Stomach (tissue), 8 donors: ENCODE measurements at regions not wholly inside any gene's neighbourhood (a gene's known extent, or its start where the extent isn't known, plus 50 kb on each side); places are given as distances from the start of the nearest gene placed in this dataset.

ENCODE experiments used
- DNase-seq, 2 donors: peaks; one replicate each; pipeline versions ENCODE4 v3.0.0 to v3.0.0-alpha.2; 2013 to 2019
- H3K27ac ChIP-seq, 5 donors: fragments of 200-600 bp in 4 of 5; sonication (generic) in 4 of 5; one replicate each; pipeline ENCODE4 v1.5.1; 2013 to 2019; ENCODE audit warnings: mild to moderate bottlenecking in 1 of 5, moderate library complexity in 1 of 5
- H3K27me3 ChIP-seq, 3 donors: fragments of 200-600 bp; sonication (generic); one replicate each; pipeline ENCODE4 v1.5.1; 2017 to 2019; ENCODE audit warnings: mixed run types in 1 of 3
- H3K36me3 ChIP-seq, 4 donors: fragments of 200-600 bp; sonication (generic); 1 replicate in 3 of 4; 2 replicates in 1 of 4; pipeline ENCODE4 v1.5.1; 2016 to 2019
- H3K4me1 ChIP-seq, 4 donors: fragments of 200-600 bp; sonication (generic); one replicate each; pipeline ENCODE4 v1.5.1; 2016 to 2019
- H3K4me3 ChIP-seq, 4 donors: fragments of 200-600 bp; sonication (generic) in 3 of 4; one replicate each; pipeline ENCODE4 v1.5.1; 2016 to 2019; ENCODE audit warnings: mild to moderate bottlenecking in 1 of 4
- H3K9me3 ChIP-seq, 4 donors: fragments of 200-600 bp; sonication (generic); one replicate each; pipeline ENCODE4 v1.5.1; 2016 to 2019
- EP300 ChIP-seq: sonication (generic); formaldehyde crosslinking; IDR thresholded peaks from one replicate; pipeline ENCODE4 v1.6.1; 2017; ENCODE audit warnings: antibody characterized with exemption
- POLR2A ChIP-seq, 4 donors: fragments of 450-650 bp; IDR thresholded peaks; one replicate each; pipeline ENCODE4 v1.6.1; 2016; ENCODE audit warnings: antibody characterized with exemption in 4 of 4, control low read depth in 2 of 4, mild to moderate bottlenecking in 1 of 4, moderate library complexity in 1 of 4
- POLR2AphosphoS5 ChIP-seq, 3 donors: sonication (generic); formaldehyde crosslinking; IDR thresholded peaks; one replicate each; pipeline ENCODE4 v1.6.1; 2016; ENCODE audit warnings: antibody characterized with exemption in 3 of 3
- WGBS, 5 donors: extraction: QIAGEN DNeasy Blood & Tissue Kit in 3 of 5; methylation state at CpG; one replicate each; pipeline versions ENCODE4 v1.1.5 to v1.1.7; 2013 to 2018; 5-methylcytosine and 5-hydroxymethylcytosine counted together
- intact Hi-C: fragments of 100-400 bp; cut with DNase I; formaldehyde crosslinking; loops from one replicate; pipeline ENCODE4 v1.15.1; 2023; ENCODE audit warnings: low total_unique reads
- TF ChIP-seq, protein P1 (sequence below), 7 experiments: fragments of 450-650 bp in 4 of 7; fragments of 200-600 bp in 3 of 7; sonication (generic) in 3 of 7; IDR thresholded peaks; one replicate each; pipeline ENCODE4 v1.5.1; 2016 to 2019; ENCODE audit warnings: antibody characterized with exemption in 7 of 7, control low read depth in 2 of 7, mild to moderate bottlenecking in 1 of 7
- donor health status: healthy with polysubstance abuse.
- donor health status: Bipolar disorder and iron deficiency.
- donor health status: healthy.

DNA sequence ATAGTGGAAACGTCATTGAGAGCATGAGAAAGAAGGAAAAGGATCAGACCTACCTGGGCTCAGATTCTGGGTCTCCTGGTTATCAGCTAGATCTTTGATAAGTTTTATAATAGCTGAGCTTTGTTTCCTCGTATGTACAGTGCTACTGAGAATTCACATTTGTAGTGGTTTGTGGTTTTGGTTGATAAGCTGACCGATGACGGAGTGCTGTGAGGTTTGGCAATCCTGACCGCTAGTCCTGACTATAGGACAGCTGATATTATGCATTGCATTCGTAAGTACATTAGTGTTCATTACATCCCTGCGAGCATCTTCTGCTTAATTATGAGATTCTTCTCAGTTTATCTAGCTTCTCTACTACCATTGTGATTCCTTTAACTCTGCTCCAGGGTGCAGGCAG, 190.7 kb upstream of the SLC27A6 start:
- no peaks in the 10 kb centered on the region for H3K27me3 ChIP-seq
- intact Hi-C loops = no loop called here
- no peak overlapping the region for H3K4me3 ChIP-seq
- 14 to 42% (median 33%) methylated on average over 7 of the region's 7 CpGs for WGBS, 5 donors
- TF ChIP-seq EP300 (no peak), POLR2A (IDR thresholded peaks at IDR 0.05) (no peak), POLR2AphosphoS5 (IDR thresholded peaks at IDR 0.05) (peak in 1 of 3 donors; percentile 17)
- TF ChIP-seq, protein P1, sequence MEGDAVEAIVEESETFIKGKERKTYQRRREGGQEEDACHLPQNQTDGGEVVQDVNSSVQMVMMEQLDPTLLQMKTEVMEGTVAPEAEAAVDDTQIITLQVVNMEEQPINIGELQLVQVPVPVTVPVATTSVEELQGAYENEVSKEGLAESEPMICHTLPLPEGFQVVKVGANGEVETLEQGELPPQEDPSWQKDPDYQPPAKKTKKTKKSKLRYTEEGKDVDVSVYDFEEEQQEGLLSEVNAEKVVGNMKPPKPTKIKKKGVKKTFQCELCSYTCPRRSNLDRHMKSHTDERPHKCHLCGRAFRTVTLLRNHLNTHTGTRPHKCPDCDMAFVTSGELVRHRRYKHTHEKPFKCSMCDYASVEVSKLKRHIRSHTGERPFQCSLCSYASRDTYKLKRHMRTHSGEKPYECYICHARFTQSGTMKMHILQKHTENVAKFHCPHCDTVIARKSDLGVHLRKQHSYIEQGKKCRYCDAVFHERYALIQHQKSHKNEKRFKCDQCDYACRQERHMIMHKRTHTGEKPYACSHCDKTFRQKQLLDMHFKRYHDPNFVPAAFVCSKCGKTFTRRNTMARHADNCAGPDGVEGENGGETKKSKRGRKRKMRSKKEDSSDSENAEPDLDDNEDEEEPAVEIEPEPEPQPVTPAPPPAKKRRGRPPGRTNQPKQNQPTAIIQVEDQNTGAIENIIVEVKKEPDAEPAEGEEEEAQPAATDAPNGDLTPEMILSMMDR (IDR thresholded peaks at IDR 0.05) = no peak
- no peak overlapping the region for H3K27ac ChIP-seq
- peak; percentile 31 to 57 for DNase-seq
- no peaks in the 10 kb centered on the region for H3K36me3 ChIP-seq
- H3K9me3 ChIP-seq = no peaks in the 10 kb centered on the region
- H3K4me1 ChIP-seq = no peaks in the 10 kb centered on the region

DNA sequence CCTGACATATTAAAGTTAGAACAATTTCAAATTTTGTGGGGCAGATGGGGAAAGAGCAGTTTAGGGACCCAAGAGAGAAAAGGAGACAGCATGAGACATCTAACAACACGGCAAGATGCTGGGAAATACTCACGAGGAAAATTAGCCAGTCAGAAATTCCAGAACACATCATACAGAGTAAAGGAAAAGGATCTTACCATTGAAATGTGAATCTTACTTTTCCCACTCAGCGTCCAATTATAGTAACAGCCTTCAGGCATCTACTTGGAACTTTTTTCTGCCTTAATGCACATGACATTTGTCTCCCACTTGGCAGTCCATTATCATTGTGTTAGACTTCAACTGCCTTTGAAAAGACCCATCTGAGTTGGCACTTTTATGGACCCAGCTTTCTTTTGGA, 189.7 kb upstream of the SLC27A6 start:
- DNase-seq = no peak
- Histone ChIP-seq H3K36me3 (no peaks in the 10 kb centered on the region), H3K9me3 (no peaks in the 10 kb centered on the region), H3K27me3 (no peaks in the 10 kb centered on the region), H3K4me1 (no peaks in the 10 kb centered on the region), H3K27ac (no peak overlapping the region), H3K4me3 (no peak overlapping the region)
- WGBS, 5 donors = 78 to 88% (median 83%) methylated on average over 3 of the region's 3 CpGs
- intact Hi-C loops = no loop called here
- TF ChIP-seq POLR2AphosphoS5 (IDR thresholded peaks at IDR 0.05) = no peak
- no peak for TF ChIP-seq EP300
- TF ChIP-seq, protein P1 (IDR thresholded peaks at IDR 0.05) = no peak
- TF ChIP-seq POLR2A (IDR thresholded peaks at IDR 0.05) = no peak

DNA sequence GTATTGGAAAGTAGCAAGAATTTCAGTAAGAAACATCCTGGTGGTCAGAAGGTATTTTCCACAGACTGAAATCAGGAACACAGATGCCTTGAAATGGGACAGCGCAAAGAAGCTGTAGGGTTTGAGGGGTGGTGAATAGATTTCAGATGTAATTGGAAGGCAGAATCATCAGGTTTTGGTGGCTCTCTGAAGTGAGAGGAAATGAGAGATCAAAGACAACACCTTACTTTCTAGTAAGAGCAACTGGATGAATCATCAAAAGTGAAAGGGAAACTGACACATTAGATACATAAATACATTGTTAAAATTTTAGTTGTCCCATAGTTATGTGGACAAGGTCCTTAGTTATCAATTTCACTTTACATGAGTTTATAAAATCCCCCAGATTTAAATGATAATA, 188.2 kb upstream of the SLC27A6 start:
- TF ChIP-seq POLR2A (IDR thresholded peaks at IDR 0.05) (no peak), POLR2AphosphoS5 (IDR thresholded peaks at IDR 0.05) (no peak), EP300 (no peak)
- TF ChIP-seq, protein P1 (IDR thresholded peaks at IDR 0.05) = no peak
- H3K9me3 ChIP-seq = no peaks in the 10 kb centered on the region
- no peaks in the 10 kb centered on the region for H3K27me3 ChIP-seq
- WGBS, 5 donors = 90 to 98% (median 97%) methylated on average over 1 of the region's 1 CpG
- no peak for DNase-seq
- no peak overlapping the region for H3K27ac ChIP-seq
- peaks cover 0 to 2% (median 1%) of the 10 kb centered on the region in 4 donors for H3K4me1 ChIP-seq
- intact Hi-C loops = no loop called here
- H3K4me3 ChIP-seq = no peak overlapping the region
- H3K36me3 ChIP-seq = no peaks in the 10 kb centered on the region

DNA sequence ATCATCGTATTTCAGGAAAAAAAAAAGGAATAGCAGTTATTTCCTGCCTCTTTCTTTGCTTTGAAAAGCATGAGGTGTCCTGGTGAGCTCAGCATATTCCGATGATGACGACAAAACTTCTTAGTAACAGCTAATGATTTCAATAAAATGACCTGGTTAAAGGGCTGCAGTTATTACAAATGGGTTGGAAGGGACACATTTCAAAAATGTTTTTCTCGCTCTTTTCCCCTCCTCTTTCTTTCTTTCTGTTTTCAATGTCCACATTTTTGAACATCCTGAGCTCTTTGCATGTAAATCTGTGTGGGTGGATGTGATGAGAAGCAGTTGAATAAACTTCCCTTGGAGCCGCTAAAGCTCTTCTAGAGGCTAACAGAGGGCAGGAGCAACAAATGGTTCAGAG, 186.8 kb upstream of the SLC27A6 start:
- TF ChIP-seq POLR2AphosphoS5 (IDR thresholded peaks at IDR 0.05) (no peak), EP300 (no peak)
- WGBS, 5 donors = 77 to 83% (median 79%) methylated on average over 5 of the region's 5 CpGs
- intact Hi-C loops = no loop called here

DNA sequence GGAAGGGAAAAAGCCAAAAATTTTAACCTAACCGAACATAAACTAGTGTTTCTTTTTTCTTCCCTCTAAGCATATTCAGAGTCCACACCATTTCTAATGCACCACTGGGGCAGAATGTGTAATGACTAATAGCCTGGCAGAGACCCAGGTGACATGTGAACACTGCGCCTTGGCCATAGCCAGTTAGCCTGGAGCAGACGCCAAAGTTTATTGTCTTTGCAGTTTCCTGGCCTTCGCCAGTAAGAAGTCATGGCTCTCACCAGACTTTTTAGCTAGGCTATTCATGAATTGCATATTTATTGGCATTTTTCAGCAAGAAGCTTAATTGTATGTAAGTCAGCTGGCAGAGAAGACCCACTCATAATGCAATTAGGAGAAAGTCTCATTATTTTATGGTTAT, 182.8 kb upstream of the SLC27A6 start:
- Histone ChIP-seq H3K4me3 (no peak overlapping the region), H3K4me1 (peaks cover 0 to 12% (median 7%) of the 10 kb centered on the region in 4 donors), H3K27ac (no peak overlapping the region), H3K27me3 (no peaks in the 10 kb centered on the region), H3K36me3 (no peaks in the 10 kb centered on the region), H3K9me3 (no peaks in the 10 kb centered on the region)
- WGBS, 5 donors = 10 to 23% (median 19%) methylated on average over 4 of the region's 4 CpGs
- intact Hi-C loops = no loop called here
- TF ChIP-seq, protein P1 (IDR thresholded peaks at IDR 0.05) = no peak
- TF ChIP-seq POLR2AphosphoS5 (IDR thresholded peaks at IDR 0.05) = peak in 1 of 3 donors; percentile 16
- peak; percentile 64 to 74 for DNase-seq

More for the DNA sequence above, 186.8 kb upstream of the SLC27A6 start:
- H3K4me1 ChIP-seq = peaks cover 0 to 12% (median 7%) of the 10 kb centered on the region in 4 donors
- H3K27ac ChIP-seq = no peak overlapping the region
- no peak overlapping the region for H3K4me3 ChIP-seq
- H3K36me3 ChIP-seq = no peaks in the 10 kb centered on the region
- no peaks in the 10 kb centered on the region for H3K27me3 ChIP-seq
- H3K9me3 ChIP-seq = no peaks in the 10 kb centered on the region
- peak in 1 of 2 donors; percentile 30 for DNase-seq
